Stimulated activated CD4-positive, alpha-beta T cell treated with anti-CD3 and anti-CD28 coated beads, Interleukin-4, amount 100 ng/mL, for 24 hours (primary cell): ENCODE measurements at regions not wholly inside any gene's neighbourhood (a gene's known extent, or its start where the extent isn't known, plus 50 kb on each side); places are given as distances from the start of the nearest gene placed in this dataset.
"Not testable (repeated sequence)": the region's sequence is repeated elsewhere in the genome, so short reads cannot be mapped to it uniquely, and the experiment has no call there.

Experiments
- DNase-seq: peaks from one replicate; pipeline ENCODE4 v3.0.0-alpha.2; 2020

GRCh38 chr3:152724270-152724669, 110.7 kb upstream of the P2RY1 start:
- DNase-seq: no peak

- no peak for DNase-seq
Observed at GRCh38 chr3:152728231-152728980, 106.5 kb upstream of the P2RY1 start.

GRCh38 chr3:152729906-152730305, 105.0 kb upstream of the P2RY1 start:
- no peak for DNase-seq

GRCh38 chr3:152731511-152731910, 103.4 kb upstream of the P2RY1 start:
- DNase-seq: no peak

- DNase-seq: no peak
Observed at GRCh38 chr3:152733584-152734119, 101.3 kb upstream of the P2RY1 start.

- no peak for DNase-seq
Observed at GRCh38 chr3:152737021-152737908, 97.7 kb upstream of the P2RY1 start.

GRCh38 chr3:152738656-152739055, 96.3 kb upstream of the P2RY1 start:
- DNase-seq: no peak

- DNase-seq: no peak
Observed at GRCh38 chr3:152742368-152743347, 92.3 kb upstream of the P2RY1 start.

- no peak for DNase-seq
Observed at GRCh38 chr3:152745646-152746045, 89.3 kb upstream of the P2RY1 start.

- DNase-seq: no peak
Observed at GRCh38 chr3:152754303-152754702, 80.6 kb upstream of the P2RY1 start.

- DNase-seq: no peak
Observed at GRCh38 chr3:152756807-152757206, 78.1 kb upstream of the P2RY1 start.

GRCh38 chr3:152760024-152760563, 74.8 kb upstream of the P2RY1 start:
- no peak for DNase-seq

- DNase-seq: no peak
Observed at GRCh38 chr3:152760591-152760990, 74.3 kb upstream of the P2RY1 start.

GRCh38 chr3:152768478-152768877, 66.5 kb upstream of the P2RY1 start:
- no peak for DNase-seq

GRCh38 chr3:152769523-152769922, 65.4 kb upstream of the P2RY1 start:
- DNase-seq: no peak

- DNase-seq: no peak
Observed at GRCh38 chr3:152770296-152770695, 64.6 kb upstream of the P2RY1 start.

GRCh38 chr3:152771120-152771519, 63.8 kb upstream of the P2RY1 start:
- DNase-seq: no peak

GRCh38 chr3:152772674-152773225, 62.2 kb upstream of the P2RY1 start:
- no peak for DNase-seq

- no peak for DNase-seq
Observed at GRCh38 chr3:152773633-152774032, 61.3 kb upstream of the P2RY1 start.

GRCh38 chr3:152774230-152774629, 60.7 kb upstream of the P2RY1 start:
- DNase-seq: not testable (repeated sequence)

GRCh38 chr3:152778022-152778421, 56.9 kb upstream of the P2RY1 start:
- no peak for DNase-seq

GRCh38 chr3:152779653-152780052, 55.3 kb upstream of the P2RY1 start:
- DNase-seq: no peak
